Stimulated activated CD8-positive, alpha-beta memory T cell treated with anti-CD3 and anti-CD28 coated beads, Interleukin-7, amount 100 ng/mL, for 1 hour (primary cell): ENCODE measurements at regions not wholly inside any gene's neighbourhood (a gene's known extent, or its start where the extent isn't known, plus 50 kb on each side); places are given as distances from the start of the nearest gene placed in this dataset.
"Not testable (repeated sequence)": the region's sequence is repeated elsewhere in the genome, so short reads cannot be mapped to it uniquely, and the experiment has no call there.

ENCODE experiments used
- DNase-seq, 2 donors: peaks; one replicate each; pipeline ENCODE4 v3.0.0-alpha.2; 2020; ENCODE audit warnings: low read depth in 2 of 2

DNA sequence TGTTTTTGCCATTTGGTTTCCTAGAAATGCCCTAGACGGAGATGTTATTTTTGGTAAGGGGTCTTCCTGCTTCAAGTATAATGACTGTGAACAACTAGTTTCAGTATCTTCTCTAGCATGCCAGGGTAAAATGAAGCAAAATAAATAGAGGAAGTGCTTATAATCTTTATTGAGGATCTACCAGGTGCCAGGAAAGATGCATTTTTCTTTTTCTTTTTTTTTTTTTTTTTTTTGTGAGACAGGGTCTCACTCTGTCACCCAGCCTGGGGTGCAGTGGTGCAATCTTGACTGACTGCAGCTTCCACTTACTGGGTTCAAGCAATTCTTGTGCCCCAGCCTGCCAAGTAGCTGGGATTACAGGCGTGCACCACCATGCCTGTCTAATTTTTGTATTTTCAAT is 146.6 kb upstream of the GRK3 start:
- not testable (repeated sequence) for DNase-seq

DNA sequence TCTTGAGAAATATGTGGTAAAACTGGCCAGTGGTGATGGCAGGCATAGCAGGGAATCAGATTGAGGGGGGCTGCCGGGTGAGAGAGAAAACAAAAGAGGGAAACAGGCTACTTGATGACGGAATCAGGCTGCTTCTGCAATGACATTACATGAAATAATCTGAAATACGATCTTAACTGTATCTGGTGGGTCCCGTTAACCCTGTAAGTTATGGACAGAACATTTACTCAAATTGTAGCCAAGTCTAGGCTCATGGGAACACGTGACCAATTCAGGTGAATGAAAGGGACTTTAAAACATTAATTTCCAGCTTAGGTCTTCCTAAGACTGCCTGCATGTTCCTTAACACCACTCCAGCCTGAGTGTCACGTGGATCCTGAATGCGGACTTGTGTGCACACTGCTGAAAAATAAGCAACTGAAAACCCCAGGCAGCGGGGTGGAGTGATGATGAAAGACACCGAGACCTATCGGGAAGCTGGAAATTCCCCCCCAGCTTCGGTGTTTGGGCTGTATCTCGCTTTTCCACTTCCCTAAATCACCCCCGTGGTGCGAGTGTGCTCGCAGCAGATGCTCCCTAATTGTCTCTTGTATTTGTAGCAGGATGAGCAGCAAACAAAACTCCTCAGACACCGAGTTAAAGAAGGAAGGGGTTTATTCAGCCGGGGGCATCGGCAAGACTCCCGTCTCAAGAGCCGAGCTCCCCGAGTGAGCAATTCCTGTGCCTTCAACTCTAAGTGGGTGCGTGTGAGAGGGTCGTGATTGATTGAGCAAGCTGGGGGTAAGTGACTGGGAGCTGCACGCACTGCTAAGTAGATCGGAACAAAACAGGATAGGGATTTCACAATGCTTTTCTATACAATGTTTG is 145.0 kb upstream of the GRK3 start:
- DNase-seq: no peak

DNA sequence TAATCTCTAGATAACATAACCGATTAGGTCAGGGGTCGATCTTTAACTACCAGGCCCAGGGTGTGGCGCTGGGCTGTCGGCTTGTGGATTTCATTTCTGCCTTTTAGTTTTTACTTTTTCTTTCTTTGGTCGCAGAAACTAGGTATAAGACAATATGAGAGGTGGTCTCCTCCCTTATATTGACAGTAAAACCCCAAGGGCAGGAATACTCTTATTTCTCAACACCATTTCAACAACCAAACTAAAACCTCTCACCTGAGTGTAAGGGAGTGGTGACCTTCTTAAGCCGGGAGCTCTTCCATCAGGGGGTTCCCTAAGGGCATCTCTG is 144.4 kb upstream of the GRK3 start:
- not testable (repeated sequence) for DNase-seq

DNA sequence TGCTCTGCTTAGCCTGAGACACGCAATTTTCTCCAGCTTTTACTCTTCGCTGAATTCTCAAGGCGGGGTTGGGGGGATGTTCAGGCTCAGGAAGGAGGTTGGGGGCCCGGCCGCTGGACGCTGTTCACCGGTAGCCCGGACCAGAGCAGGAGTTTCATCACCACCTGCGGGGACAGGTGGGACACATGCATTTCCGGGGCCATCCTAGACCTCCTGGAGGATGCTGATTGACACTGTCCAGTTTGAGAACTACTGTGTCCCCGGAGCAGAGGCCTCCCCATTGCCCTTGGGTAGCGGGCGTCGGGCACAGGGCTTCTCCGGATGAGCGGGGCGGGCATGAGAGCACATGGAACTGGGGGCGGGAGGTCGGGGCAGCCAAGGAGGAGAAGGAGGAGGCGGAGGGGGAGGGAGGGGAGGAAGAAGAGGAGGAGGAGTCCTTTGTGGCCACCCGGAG is 144.0 kb upstream of the GRK3 start:
- DNase-seq: no peak

DNA sequence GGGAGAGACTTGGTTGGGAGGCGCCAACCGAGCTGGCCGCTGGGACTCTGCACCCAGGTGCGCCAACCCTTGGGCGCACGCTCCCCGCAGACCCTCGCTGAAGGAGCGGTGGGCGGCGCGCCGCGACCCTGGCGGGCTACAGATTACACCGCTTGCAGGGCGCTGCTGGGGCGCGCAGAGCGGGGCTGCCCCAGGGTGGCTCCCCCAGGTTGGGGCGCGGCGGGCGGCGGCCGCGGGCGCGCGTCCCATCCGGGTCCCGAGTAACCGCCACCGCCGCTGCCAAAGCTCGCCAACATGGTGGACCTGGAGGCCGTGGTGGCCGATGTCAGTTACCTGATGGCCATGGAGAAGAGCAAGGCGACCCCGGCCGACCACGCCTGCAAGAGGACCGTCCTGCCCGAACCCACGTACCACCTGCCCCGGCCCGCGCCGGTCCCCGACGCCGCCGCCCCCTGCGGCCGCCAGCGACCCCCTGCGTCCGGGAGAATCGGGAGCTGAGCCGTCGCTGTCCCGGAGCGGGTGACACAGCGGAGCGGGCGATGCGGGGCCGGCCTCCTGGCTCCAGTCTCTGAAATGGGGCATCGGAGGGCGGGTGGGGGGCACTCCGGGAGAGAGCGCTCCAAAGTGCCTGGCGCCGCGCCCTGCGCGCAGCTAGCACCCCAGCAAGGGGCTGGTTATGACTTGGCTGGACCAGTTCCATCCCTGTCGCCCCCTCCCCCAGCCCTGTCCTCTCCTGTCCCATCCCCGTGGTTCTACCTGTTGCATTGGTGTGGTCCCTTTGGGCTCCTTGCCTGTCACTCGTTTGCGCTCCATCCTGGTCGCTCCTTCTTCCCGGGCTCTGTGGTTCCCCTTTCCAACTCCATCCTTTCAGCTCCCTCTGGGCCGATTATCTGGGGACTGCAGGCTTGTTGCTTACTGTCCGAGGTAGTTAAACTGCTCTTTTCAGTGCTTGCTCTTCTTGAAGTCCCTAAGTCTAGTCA is 143.3 kb upstream of the GRK3 start:
- DNase-seq: no peak

DNA sequence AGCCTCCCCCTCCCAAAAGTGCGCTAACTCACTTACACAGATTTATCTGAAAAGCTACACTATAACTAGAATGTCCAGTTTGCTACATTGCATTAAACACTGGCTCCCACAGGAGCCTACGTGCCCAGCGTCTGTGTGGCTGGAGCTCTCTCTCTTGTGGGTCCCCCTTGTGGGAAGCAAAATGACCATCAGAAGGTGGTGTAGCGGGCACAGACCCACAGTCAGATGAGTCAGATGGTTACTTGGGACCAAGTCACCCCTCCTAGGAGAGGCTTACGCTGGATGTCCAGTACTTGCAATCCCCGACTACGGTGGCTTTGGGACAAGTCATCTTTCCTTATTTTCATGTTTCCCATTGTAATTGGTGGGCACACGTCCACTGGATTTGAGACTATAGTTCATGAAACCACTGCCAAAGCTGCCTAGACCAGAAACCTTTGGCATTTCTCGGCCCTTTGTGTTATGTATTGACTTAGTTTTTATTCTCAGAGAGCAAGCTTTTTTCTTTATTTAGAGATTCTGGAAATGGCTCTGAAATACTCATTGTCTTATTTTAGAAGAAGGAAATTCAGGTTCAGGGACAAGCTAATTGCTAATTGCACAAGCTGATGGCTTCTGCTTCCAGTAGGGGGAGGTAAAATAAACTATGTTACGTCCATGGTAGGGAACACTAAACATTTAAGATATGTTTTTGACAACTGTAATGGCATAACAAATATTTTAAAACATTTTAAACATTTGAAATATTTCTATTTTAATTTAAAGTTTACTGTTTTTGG is 137.8 kb upstream of the GRK3 start:
- DNase-seq: not testable (repeated sequence)

DNA sequence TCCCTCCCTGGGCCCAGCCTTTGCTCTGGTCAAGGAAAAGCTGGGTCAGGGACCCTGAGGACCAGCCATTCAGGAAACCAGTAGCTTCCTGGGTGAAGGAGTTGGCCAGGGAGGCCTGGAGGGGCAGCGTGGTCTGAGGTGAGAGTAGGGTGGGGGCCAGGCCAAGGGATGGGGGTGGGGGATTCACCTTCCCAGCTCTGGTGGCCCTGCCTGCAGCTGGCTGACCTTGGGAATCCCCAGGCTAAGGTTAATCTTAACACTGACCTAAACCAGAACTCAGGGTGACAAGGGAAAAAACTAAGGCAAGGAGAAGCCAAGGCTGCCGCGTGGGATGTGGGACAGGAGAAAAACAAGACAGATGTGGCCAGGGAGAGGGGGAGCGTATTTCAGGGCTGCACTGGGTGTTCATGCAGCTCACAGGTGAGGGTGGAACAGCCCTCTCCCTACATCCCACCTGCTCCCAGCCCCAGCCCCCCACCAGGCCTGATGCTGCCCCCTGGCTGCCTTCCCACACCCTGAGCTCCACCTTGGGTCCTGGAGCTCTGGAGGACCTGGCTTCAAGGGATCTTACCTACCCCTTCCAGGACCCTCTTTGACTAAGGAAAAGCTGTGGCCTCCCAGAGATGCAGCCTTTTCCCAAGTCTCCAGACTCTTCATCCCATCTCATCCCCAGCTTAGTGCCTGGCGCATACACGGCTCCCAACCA is 132.7 kb upstream of the GRK3 start:
- not testable (repeated sequence) for DNase-seq

DNA sequence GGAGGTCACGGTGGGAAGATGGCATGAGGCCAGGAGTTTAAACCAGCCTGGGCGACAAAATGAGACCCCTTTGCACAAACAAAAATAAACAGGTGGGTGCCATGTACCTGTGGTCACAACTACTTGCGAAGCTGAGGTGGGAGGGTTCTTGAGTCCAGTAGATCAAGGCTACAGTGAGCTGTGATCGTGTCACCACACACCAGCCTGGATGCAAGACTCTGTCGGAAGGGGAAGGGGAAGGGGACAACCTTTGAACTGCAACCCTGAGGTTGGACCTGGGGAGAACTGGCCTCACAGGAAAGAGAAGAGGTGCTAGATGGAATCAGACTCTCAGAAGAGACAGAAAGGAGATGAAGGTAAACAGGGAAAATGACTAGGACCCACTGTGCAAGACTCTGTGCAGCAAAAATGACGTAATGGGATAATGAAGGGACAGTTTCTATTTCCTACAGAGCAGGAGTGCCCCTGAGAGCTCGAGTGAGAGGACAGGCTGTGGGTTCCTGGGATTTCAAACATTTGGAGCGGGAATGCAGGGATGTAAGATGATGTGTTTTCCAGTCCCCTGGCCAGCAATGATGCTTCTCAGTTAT is 131.0 kb upstream of the GRK3 start:
- DNase-seq: not testable (repeated sequence)

DNA sequence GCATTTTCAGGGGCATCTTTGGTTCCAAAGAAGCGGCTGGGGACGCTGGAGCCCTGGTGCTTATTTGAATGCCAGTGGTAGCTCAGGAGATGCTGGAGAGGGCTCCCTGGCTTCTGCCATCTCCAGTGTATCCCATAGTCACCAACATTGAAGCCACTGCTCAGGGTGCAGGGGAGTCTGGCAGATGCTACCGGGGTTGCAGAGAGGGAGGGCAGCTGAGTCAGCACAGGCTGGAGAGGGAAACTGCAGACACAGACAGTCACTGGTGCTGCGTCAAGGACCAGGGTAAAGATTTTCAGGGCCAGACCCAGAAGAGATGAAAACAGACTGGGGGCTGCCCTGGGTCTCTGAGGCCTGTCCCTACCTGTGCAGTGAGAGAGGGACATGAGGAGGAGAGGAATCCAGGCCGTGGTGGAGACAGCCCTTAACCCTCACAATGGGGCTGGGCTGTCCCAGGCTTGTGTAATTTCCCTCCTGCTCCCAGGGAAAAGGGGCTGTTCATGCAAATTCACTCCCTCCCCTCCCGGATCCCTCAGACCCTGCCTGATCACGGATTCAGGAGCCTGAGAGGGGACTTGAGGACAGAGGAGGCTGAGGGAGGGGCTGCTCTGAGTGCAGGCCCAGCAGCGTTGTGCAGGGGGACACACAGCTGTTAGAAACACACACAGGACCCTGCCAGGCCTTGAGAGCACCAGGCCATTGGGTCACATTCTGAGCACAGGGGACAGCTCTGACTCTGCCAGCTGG is 126.9 kb upstream of the GRK3 start:
- DNase-seq: no peak

DNA sequence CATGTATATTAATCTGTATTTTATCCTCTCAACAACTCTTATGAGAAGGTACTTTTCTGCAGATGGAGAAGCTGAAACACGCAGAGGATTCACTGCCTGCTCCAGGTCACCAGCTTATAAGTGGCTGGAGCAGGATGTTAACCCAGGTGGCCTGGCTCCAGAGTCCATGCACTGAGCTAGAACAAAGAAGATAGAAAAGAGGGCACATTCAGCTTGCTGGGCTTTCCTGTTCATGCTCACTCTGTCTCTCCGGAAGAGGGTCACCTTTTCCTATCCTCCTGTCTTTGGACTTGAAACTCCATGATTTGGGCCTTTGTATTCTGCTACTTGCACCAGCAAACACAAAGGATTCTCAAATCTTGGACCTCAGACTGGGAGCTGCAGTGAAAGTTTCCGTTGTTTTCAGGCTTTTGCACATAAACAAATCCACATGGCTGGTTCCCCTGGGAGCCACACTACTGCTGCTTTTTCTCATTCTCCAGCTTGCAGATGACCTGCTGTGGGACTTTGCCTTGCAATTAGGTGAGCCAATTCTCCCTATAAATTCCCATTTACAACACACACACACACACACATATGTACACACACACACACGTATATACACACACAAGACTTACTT is 117.3 kb upstream of the GRK3 start:
- no peak for DNase-seq

DNA sequence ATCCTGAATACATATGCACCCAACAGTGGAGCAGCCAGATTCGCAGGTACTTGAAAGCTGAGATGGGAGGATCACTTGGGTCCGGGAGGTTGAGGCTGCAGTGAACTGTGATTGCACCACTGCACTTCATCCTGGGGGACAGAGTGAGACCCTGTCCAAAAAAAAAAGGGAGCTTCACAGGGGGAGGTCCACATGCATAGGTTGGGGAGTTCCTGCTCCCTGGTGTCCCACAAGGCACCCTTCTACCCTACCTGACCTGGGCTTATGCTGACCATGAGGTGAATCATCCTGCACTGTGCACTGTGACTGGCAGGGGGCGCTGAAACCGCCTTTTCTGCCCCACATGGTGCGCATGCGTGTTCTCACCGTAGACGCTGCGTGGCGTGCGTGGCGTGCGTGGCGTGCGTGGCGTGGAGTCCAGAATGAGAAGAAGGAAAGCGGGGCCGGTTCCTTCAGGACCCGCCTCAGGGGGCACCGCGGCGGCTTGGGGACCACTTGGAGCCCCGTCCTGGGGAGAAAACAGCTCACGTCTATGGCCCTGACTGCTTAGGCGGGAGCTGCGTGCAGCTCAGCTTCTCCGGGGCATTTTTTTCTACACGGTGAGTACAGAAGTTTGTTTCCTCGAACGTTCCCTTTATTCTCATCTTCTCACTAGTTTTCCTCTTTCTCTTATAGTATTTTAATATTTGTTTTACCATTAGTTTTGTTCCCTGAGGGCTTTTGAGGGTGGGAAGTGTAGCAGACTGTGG is 116.6 kb upstream of the GRK3 start:
- DNase-seq: peak; percentile 71 to 86

DNA sequence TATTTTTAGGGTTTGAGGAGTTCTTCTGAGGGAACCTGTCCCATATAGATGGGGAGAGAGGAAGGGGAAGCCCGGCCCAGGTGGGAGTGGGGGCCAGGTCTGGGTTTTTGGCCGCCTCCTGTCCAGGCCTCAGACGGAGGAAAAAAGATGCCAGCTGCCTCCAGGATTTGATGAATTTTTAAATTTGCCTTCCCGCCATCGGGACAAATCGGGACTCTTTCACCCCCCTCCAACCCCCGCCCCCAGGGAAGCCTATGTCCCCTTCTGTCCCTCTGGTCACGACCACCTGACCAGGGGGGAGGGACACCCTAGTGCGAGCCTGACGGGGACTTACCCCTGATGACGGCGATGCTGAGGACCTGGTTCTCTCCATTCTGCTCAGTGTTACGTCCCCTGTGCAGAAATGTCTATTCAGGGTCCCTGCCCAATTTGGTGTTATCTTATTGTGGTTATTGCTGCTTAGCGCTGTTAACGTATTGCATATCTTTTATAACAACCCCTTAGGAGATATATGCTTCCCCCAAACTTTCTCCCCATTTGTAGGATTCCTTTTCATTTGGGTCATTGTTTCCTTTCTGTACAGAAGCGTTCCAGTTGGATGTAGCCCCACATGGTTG is 115.9 kb upstream of the GRK3 start:
- no peak for DNase-seq

DNA sequence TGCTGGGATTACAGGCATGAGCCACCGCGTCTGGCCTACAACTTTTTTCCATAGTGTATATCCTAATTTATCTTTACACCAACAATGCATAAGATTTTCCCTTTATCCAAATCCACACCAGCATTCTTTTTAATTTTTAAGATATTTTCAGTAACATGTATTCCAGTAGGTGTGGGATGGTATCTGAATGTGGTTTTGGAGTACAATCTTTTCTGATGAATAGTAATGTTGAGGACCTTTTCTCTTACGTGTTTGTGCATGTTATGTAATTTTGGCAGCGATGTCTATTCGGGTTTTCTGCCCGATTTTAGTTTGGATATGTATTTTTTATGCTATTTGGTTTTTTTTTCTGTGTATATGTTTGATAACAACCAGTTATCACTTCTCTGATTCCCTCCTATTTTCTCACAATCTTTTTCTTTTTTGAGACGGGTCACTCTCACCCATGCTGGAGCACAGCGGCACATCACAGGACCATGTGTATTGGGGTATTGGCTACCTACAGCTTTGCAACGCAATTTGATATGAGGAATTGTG is 114.6 kb upstream of the GRK3 start:
- DNase-seq: no peak

DNA sequence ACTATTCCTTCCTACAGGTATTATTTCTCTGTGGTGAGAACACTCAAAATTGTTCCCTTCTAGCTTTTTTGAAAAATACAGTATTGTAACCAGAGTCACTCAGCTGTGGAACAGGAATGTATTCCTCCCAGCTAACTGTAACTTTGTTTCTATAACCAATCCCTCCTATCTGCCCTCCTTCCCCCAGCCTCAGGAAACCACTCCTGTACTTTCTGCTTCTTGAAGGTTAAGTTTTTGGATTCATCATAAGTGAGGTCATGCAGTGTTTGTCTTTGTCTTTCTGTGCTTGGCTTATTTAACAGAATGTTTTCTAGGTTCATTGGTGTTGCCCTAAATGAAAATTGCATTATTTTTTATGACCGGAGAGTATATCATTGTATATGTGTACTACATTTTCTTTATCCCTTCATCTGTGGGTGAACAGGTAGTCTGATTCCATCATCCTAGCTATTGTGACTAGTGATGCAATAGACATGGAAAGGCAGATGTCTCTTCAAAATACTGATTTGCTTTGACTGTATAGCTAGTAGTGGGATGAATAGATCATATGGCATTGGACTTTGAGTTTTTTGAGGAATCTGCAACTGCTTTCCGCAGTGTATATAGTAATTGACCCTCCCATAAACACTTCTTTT is 112.9 kb upstream of the GRK3 start:
- no peak for DNase-seq

DNA sequence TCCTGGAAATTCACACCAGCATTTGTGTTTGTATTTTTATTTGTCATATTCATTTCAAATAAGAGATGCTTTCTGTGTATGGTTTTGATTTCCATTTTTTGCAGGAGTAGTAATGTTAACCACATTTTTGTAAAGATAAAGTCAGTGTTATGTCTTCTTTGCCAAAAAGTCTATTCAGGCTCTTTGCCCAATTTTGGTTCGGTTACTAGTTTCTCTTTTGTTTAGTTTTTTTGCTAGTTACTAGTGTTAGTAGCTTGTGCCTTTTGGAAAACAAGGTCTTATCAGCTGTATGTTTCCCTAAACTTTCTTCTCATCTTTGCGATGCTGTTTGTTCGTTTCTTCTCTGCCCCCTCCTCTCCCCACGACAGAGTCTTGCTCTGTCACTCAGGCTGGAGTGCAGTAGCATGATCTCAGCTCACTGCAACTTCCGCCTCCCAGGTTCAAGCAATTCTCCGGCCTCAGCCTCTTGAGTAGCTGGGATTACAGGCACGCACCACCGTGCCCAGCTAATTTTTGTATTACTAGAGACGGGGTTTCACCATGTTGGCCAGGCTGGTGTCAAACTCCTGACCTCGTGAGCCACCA is 112.3 kb upstream of the GRK3 start:
- no peak for DNase-seq

DNA sequence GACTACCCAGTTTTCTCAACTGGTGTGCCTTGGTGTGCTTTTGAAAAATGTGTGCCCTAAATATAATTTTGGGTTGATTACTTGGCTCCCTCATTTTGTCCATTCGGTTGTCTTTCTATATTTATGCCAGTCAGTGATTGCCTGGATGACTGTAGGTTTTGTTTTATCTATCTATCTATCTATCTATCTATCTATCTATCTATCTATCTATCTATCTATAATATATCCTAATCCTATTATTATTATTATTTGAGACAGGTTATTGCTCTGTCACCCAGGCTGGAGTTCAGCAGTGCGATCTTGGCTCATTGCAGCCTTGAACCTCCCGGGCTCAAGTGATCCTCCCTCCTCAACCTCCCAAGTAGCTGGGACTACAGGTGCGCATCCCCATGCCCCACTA is 111.4 kb upstream of the GRK3 start:
- no peak for DNase-seq

DNA sequence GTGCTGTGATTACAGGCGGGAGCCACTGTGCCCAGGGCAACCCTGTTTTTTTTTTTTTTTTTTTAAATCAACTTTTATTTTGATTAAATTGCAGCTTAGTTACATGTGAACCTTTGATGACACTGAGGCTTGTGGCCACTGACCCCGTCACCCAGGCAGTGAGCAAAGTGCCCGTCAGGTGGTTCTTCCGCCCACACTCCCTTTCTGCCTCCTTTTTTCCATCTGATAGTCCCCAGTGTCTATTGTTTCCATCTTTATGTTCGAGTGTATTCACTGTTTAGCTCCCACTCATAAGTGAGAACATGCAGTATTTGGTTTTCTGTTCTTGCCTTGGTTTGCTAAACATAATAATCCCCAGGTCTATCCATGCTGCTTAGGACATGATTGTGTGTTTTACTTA is 110.9 kb upstream of the GRK3 start:
- DNase-seq: no peak
